Hippocampal formation (tissue), 2 donors: ENCODE measurements at regions not wholly inside any gene's neighbourhood (a gene's known extent, or its start where the extent isn't known, plus 50 kb on each side); places are given as distances from the start of the nearest gene placed in this dataset.

ENCODE experiments used
- DNase-seq, 2 donors: peaks; one replicate each; lab custom pipeline; 2025; lab: John Stamatoyannopoulos, UW

- no peak for DNase-seq
Observed at GRCh38 chr2:129428086-129428660, 551.3 kb upstream of the RAB6C start.

- DNase-seq, result no peak
Observed at GRCh38 chr2:129430911-129431310, 548.6 kb upstream of the RAB6C start.

GRCh38 chr2:129431881-129432280 lies 547.6 kb upstream of the RAB6C start:
- DNase-seq, result no peak

- no peak for DNase-seq
Observed at GRCh38 chr2:129436809-129437208, 542.7 kb upstream of the RAB6C start.

GRCh38 chr2:129437725-129438124 lies 541.7 kb upstream of the RAB6C start:
- no peak for DNase-seq

GRCh38 chr2:129438501-129439057 lies 540.9 kb upstream of the RAB6C start:
- DNase-seq, result no peak

GRCh38 chr2:129439406-129440302 lies 539.8 kb upstream of the RAB6C start:
- no peak for DNase-seq

GRCh38 chr2:129441610-129442009 lies 537.9 kb upstream of the RAB6C start:
- no peak for DNase-seq

- DNase-seq, result no peak
Observed at GRCh38 chr2:129443235-129443864, 536.1 kb upstream of the RAB6C start.

- DNase-seq, result no peak
Observed at GRCh38 chr2:129443865-129444739, 535.4 kb upstream of the RAB6C start.

GRCh38 chr2:129444751-129445150 lies 534.7 kb upstream of the RAB6C start:
- no peak for DNase-seq

GRCh38 chr2:129456691-129457090 lies 522.8 kb upstream of the RAB6C start:
- no peak for DNase-seq

- no peak for DNase-seq
Observed at GRCh38 chr2:129457277-129457818, 522.1 kb upstream of the RAB6C start.

GRCh38 chr2:129458006-129458405 lies 521.5 kb upstream of the RAB6C start:
- DNase-seq, result no peak

GRCh38 chr2:129458436-129458835 lies 521.0 kb upstream of the RAB6C start:
- DNase-seq, result no peak

- no peak for DNase-seq
Observed at GRCh38 chr2:129459200-129459876, 520.1 kb upstream of the RAB6C start.

- DNase-seq, result no peak
Observed at GRCh38 chr2:129459881-129460280, 519.6 kb upstream of the RAB6C start.

- DNase-seq, result no peak
Observed at GRCh38 chr2:129460299-129461198, 518.9 kb upstream of the RAB6C start.

- no peak for DNase-seq
Observed at GRCh38 chr2:129462349-129462748, 517.1 kb upstream of the RAB6C start.

- DNase-seq, result no peak
Observed at GRCh38 chr2:129462967-129463366, 516.5 kb upstream of the RAB6C start.
